ENCODE measurements at regions not wholly inside any gene's neighbourhood (a gene's known extent, or its start where the extent isn't known, plus 50 kb on each side); places are given as distances from the start of the nearest gene placed in this dataset.

- Histone ChIP-seq H3F3A (replicated peaks; ENCODE audit: low read depth) (no peaks in the 10 kb centered on the region), H4K20me1 (replicated peaks; ENCODE audit: insufficient read depth) (no peaks in the 10 kb centered on the region), H3K4me1 (ENCODE audit: insufficient read depth) (peaks cover 24% of the 10 kb centered on the region), H3K27me3 (ENCODE audit: insufficient read depth) (no peaks in the 10 kb centered on the region; the same call in 1 of the 2 replicates), H3K4me2 (no peak overlapping the region), H3K36me3 (ENCODE audit: insufficient read depth) (no peaks in the 10 kb centered on the region), H3K79me2 (replicated peaks; ENCODE audit: insufficient read depth) (no peaks in the 10 kb centered on the region), H3K27ac (ENCODE audit: low read depth) (no peak overlapping the region), H3K4me3 (no peak overlapping the region), H2AFZ (no peak overlapping the region), H3K9me2 (ENCODE audit: insufficient read depth) (no peaks in the 10 kb centered on the region)
- Mint-ChIP-seq H3K27ac (no peak overlapping the region), H3K4me1 (peaks cover 28% of the 10 kb centered on the region), H3K36me3 (ENCODE audit: low read depth) (no peaks in the 10 kb centered on the region), H3K27me3 (ENCODE audit: insufficient read depth, low read depth, poor library complexity) (peaks cover 5% of the 10 kb centered on the region), H3K9me3 (no peaks in the 10 kb centered on the region; the same call in 2 of the 3 replicates), H3K4me3 (no peak overlapping the region)
- peak; percentile 10 for DNase-seq (ENCODE audit: low spot score)
- ATAC-seq = peak; percentile 21
- no peak for TF ChIP-seq NANOG (IDR thresholded peaks at IDR 0.05; ENCODE audit: borderline replicate concordance)
- TF ChIP-seq EZH2phosphoT487 (IDR thresholded peaks at IDR 0.05; ENCODE audit: unreplicated experiment) = no peak
- TF ChIP-seq REST (IDR thresholded peaks at IDR 0.05; ENCODE audit: unreplicated experiment) = no peak
- no peak for TF ChIP-seq JUNB (IDR thresholded peaks at IDR 0.05; ENCODE audit: unreplicated experiment)
- TF ChIP-seq ZNF114 (CRISPR knock-in tag; IDR thresholded peaks at IDR 0.05) = no peak
- TF ChIP-seq ETS1 (IDR thresholded peaks at IDR 0.05) = no peak
- TF ChIP-seq ZNF462 (CRISPR knock-in tag; IDR thresholded peaks at IDR 0.05) = no peak
- no peak for TF ChIP-seq STAT1 (IDR thresholded peaks at IDR 0.05; ENCODE audit: unreplicated experiment)
- TF ChIP-seq POLR2AphosphoS5 (IDR thresholded peaks at IDR 0.05; ENCODE audit: low read depth) = no peak
- TF ChIP-seq EZH2 (IDR thresholded peaks at IDR 0.05; ENCODE audit: low read depth, unreplicated experiment) = no peak
- TF ChIP-seq CREB1 (CRISPR knock-in tag; IDR thresholded peaks at IDR 0.05; ENCODE audit: low read depth) = no peak
- TF ChIP-seq ZNF331 (CRISPR knock-in tag; IDR thresholded peaks at IDR 0.05; ENCODE audit: low read depth) = no peak
- TF ChIP-seq CTCF (conservative IDR thresholded peaks at IDR 0.05; ENCODE audit: low read depth in 2 of 2) = no peak
Observed at GRCh38 chr9:108779551-108780325, 76.0 kb downstream of the ACTL7B start.

Data from GM23338 (cell line).